HT1080 (cell line): ENCODE measurements at regions not wholly inside any gene's neighbourhood (a gene's known extent, or its start where the extent isn't known, plus 50 kb on each side); places are given as distances from the start of the nearest gene placed in this dataset.
"Not testable (repeated sequence)": the region's sequence is repeated elsewhere in the genome, so short reads cannot be mapped to it uniquely, and the experiment has no call there.

Experiments
- DNase-seq: peaks from one replicate; pipeline ENCODE4 v3.0.0-alpha.2; 2015; ENCODE audit warnings: low read depth

DNA sequence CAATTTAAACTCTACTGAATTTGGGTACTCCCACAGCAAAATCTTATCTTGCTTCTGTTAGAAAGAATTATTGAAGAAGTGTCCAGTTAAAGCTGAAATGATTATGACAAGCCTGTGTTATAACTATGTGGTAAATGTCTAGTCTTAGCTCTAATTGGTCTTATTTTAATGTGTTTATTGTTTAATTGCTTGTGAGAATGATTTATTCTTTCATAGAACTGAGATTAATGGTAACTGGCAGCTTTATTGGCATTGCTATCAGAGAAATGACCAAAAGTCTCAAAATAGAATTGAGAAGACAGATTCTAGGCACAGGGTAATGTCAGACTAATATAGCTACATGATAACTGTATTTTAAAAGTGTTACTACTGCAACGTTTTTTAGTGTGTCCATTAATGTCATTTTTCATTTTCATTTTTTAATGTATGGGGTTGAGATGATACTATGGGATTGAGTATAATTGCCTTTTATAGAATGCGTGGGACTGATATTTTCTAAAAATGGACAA lies 458.7 kb downstream of the AEBP2 start:
- no peak for DNase-seq

DNA sequence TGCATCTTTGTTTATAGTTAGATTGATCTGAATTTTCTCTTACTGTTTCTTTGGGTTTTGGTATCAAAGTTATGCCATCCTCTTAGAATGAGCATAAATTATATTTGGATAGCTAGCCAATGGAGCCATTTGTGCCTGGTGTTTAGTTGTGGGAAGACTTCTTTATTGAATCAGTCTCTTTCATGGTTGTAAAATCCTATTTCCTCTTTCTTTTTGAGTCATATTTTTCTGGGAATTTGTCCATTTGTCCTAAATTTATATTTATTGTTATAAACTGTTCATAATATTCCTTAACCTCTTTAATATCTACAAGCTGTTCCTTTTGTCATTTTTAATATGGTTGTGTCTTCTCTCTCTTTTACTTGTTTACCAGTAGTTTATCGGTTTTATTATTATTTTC lies 462.5 kb downstream of the AEBP2 start:
- no peak for DNase-seq

DNA sequence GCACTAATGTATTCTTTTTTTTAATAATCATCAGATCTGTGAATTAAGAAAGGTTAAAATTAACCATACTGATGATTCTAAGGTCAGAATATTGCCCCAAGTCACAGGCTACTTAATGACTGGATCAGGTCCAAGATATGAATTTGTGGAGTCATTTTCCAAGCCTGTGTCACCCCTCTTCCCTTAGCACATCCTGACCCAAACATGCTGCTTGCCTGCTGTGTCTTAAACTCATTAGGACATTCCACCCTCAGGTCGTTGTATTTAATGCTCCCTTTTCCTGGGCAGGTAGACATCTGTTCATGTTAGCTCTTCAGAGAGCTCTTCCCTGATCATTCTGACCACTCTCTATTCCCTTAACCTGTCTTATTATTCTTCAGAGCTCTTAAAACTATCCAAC lies 463.5 kb upstream of the PDE3A start:
- DNase-seq = no peak

DNA sequence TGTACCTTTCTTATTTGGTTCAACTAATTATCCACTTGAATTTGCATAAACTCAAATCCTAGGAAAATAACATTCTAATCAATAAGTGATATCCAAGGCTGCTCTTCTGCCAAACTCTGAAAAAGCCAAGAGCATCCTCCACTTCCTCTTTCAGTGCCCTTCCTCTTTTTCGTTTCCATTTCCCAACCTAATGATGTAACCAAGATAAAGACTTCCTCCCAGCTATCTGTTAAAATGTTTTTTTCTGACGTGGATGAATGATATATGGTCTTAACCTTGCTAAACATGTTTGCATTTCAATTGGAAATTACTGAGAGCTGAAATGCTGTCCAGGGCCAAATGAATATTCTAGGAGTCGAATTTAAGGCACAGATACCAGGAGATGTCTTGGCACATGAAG lies 459.5 kb upstream of the PDE3A start:
- DNase-seq = no peak

DNA sequence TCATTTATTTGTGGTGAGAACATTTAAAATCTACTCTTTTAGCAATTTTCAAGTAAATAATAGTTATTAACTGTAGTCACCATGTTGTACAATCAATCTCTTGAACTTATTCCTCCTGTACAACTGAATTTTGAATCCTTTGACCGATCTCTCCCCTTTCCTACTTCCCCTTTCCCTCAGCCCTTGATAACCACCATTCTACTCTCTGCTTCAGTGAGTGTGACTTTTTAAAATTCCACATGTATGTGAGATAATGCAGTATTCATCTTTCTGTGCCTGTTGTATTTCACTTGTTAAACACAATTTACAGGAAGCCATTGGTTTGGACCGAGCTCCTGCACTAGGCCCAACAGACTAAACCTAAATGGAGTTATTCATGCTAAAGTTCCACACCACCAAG lies 458.9 kb upstream of the PDE3A start:
- no peak for DNase-seq

DNA sequence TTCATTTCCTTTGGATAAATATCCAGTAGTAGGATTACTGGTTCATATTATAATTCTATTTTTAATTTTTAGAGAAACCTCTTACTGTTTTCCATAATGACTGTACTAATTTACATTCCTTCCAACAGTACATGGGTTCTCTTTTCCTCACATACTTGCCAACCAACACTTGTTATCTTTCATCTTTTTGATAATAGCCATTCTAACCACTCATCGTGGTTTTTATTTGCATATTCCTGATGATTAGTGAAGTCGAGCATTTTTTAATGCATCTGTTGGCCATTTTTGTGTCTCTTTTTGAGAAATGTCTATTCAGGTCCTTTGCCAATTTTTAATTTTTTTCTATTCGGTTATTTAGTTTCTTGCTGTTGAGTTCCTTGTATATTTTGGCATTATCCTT lies 457.7 kb upstream of the PDE3A start:
- DNase-seq = no peak

DNA sequence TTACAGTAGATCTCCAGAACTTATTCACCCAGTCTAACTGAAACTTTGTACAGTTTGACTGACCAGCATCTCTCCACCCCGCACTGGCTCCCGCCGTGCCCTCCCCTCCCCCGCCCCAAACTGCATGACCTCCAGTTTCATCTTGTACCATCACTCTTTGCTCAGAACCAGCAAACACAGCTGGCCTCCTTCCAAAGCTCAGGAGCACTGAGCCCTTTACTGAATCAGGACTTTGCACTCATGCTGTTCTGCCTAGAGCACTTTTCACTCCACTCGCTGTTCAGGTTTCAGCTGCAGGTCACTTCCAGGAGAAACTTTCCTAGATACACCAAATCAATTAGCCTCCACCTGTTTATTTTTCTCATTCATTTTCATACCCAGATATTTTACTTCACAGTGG lies 455.3 kb upstream of the PDE3A start:
- no peak for DNase-seq

DNA sequence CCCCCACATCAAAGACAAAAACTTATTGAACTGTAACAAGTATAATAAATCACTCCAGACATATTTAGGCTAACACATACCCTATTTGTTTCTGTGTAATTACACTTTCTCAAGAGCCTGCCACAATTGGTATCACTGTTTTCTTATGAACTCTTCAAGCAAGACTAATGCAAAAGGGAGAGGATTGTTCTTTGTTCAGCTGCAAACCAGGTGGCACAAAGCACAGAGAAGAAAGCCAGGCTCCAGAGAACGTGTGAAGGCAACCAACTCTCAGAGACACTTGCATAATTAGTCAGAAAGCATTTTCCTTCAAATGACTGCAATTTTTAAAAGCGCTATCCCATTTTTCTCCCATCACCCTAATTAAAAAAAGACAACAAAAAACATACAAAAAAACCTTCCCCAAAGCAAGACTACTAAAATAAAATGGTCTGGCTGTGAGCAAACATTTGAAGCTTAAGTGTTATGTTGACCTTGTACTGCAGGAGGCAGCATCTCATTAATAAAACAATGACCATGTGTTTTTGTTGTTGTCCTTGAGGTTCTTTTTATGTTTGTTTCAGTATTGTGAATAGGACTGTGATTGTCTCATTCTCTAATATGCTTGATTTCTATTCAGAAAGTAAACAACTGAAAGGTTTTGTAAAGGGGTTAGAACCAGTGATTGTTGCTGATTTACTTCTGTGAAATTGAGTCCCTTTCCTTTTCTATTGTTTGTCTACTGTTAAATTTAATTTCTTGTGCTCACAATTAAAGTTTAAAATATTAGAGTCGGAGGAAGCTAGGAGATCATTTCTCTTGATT lies 452.7 kb upstream of the PDE3A start:
- peak; percentile 12 for DNase-seq

DNA sequence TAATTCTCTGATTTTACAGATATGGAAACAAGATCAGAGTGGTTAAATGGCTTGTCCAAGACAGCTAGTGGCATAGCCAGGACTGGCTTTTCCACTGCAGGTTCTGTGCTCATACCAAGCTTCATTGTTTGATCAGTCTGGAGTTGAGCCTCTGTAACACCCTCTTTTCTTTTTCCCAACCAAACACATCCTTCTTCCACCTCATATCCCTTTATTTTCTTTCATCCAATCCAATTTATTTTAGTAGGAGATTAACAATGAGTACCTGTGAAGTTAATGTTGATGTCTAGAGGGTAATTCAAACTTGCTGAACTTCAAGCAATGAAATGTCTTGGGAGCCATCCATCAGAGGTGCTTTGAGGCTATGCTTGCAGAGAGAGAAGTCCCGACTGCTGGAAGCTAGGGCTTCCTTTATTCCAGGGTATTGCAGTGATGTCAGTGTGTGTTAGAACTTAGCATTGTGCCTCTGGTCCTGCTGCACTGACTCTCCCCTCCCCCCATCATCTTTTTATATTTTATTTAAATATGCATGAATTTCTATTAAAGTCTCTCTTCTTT lies 452.1 kb upstream of the PDE3A start:
- no peak for DNase-seq

DNA sequence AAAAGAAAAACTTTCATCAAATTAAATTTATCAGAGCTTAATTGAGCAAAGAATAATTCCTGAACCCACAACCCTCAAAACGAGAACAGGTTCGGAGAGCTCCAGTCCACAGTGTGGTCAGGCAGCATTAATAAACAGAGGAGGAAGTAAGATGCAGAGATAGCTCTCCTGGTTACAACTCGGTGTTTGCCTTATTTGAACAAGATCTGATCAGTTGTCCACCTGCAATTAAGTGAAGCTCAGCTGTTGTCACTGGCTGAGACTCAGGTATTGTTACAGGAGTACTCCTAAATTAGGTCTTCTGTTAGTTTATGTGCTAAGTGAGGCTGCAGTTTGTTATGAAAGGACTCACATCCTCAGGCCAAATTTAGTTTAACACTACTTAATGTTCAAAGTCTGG lies 451.4 kb upstream of the PDE3A start:
- DNase-seq = no peak

DNA sequence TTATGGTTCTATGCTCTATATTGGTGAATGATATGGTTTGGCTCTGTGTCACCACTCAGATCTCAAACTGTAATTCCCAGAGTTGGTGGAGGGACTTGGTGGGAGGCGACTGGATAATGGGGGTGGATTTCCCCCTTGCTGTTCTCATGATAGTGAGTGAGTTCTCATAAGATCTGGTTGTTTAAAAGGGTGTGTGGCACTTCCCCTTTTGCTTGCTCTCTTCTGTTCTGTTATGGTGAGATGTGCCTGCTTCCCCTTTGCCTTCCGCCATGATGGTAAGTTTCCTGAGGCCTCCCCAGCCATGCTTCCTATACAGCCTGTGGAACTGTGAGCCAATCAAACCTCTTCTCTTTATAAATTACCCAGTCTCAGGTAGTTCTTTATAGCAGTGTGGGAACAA lies 446.6 kb upstream of the PDE3A start:
- DNase-seq = not testable (repeated sequence)

DNA sequence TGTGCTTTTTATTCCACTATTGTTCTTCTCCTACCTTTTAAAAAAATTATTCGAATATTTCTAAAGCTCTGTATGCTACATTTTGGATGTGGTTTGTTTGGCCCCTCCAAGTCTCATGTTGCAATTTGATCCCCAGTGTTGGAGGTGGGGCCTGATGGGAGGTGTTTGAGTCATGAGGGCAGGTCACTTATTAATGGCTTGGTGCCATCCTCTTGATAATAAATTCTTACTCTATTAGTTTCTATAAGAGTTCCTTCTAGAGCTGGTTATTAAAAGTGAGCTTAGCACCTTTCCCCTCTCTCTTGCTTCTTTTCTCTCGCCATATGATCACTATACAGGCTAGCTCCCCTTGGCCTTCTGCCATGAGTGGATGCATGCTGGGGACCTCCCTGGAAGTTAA lies 445.6 kb upstream of the PDE3A start:
- no peak for DNase-seq

DNA sequence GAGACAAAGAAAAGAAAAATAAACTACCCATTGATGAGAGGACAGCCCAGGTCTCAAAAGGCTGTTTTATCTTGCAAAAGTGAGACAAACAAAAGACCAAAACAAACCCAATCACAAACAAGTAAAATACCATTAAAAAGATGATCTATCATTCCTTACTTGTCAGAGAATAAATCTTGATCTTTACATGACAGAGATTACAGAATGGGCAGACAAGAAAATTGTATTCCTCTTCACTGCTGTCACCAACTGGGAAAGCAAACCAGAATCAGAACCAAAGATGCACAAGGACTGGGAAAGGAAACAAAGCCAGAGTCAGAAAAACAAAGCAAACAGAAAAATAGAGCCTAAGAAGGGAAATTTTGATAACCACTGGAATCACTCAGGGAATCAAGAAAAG lies 444.0 kb upstream of the PDE3A start:
- DNase-seq = no peak

DNA sequence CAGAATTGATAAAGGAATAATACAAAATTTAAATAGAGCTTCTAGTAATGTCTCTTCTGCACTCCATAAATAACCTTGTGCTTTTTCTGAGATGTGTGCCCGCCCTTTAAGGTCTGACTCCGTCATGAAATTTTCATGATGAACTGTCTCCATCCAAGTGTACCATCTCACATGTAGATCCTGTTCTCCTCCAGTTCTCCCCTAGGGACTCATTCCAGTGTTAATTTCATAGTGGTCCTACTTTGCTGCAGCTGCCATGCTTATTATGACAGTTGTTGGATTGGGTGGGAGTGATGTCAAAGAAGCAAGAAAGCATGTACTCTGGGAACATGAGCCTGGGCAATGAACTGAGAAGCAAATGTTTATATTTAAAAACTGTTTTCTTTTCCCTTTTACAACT lies 442.5 kb upstream of the PDE3A start:
- no peak for DNase-seq

DNA sequence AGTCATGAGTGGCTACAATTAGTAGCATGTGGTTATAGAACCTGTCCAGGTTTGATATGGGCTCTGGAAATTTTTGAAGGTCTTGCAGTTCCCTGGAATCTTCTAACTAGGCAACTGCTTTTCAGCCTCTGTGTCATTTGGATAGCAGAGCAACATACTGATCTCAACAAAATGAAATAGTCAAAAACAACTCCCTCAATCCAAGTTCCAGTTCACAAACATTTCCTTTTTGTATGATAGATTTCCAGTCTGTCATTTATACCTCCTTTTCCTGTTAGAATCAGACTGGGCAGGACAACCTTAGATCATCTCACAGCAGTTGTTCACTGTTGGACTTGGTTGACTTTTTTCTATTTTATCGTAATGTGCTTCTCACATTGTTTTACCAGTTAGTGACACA lies 442.1 kb upstream of the PDE3A start:
- no peak for DNase-seq

DNA sequence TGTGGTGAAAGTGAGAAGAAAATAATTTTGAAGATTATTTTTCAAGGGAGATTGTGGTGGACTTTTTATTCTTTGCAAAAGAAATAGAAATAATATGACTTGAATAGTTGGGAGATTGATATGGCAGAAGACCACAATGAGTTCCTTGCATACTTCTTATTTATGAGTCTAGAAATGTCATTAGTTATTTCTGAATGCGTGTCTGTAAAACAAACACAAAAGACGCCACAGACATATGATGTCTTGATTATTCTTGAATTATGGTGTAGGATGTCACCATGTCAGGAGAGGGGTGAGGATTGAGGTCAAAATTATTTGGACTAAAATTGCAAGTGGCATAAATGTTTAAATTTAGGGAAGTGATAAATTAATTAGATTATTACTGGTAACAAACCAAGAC lies 440.7 kb upstream of the PDE3A start:
- no peak for DNase-seq

DNA sequence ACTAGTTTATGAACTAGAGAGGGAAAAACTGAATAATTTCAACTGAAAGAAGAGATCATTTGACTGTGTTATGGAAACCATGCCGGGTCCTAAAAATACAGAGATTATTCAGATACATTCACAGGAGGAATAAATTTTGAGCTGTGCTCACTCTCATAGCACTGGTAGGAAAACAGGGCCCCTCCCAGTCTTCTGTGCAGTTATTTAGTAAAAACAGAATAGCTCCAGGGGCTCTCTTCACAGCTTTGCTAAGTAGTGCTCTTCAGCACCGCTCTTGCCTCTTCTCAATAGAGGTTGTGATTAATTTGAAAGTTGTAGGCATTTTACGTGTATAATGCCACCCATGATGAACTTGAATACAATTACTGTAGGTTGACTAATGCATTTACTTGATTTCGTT lies 435.9 kb upstream of the PDE3A start:
- no peak for DNase-seq

DNA sequence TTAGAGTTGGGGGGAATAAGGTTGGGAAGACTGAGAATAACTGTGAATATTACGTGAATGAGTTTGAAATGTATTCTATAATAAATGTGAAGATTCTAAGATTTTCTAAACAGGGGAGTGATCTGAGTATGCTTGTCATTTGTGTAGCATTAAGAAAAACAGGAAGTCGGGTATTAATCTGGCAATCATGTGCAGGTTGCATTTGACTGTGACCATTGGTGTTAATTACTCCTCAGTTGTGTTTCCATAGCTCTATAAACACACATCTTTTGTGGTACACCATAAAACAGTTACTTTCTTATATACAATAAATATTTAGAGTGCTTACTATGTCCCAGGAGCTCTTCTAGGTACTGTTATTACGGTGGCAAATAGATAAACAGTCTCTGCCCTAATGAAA lies 434.4 kb upstream of the PDE3A start:
- no peak for DNase-seq

DNA sequence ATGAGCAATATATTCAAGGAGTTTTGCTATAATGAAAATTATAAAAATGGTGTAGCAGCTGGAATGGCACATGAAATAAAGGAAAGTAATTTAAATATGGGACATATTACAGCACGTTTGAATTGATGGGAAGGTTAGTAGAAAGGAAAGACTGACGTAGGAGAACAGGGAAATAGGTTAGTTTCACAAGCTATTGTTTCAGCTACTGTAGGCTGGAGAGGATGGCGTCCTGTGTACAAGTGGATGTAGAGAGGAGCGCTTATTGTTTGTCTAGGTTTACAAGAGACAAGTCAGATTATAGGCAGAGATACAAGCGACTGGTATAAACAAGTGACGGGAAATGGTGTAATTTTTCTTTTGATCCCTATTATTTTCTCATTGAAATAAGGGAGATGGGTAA lies 431.2 kb upstream of the PDE3A start:
- no peak for DNase-seq

DNA sequence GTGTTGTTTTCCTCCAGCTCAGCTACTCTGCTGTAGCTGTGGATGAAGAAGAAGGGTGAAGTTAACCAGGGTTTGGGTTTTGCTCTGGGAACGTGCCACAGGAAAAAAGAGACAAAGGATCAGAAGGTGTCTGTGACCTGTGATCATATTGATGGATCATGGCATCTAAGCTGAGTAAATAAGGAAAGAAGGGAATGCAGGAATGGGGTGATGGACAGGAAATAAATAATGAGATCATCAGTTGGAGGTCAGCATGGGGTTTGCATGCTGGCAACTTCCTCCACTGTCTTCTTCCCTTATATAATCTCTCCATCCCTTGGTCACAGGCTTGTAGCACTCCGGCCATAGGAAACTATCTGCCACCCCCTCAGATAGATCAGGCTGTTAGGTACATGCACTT lies 430.3 kb upstream of the PDE3A start:
- DNase-seq = peak; percentile 34

DNA sequence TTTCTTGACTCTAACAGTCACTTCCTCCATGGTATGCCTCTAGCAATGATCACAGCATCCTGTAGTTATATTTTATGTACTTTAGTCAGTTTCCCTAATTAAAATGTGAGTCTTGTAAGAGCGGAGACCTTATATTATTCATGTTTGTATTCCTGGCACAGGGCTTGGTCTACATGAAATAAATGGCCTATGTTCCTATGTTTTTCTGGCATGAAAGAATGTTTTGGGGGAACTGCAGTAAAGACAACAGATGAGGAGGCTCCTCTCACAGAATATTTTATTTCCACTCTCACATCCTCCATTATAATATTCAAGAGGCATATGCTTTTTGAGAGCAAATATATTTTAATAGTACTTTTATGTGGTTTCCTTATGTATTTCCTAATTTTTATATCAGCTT lies 429.8 kb upstream of the PDE3A start:
- DNase-seq = no peak

DNA sequence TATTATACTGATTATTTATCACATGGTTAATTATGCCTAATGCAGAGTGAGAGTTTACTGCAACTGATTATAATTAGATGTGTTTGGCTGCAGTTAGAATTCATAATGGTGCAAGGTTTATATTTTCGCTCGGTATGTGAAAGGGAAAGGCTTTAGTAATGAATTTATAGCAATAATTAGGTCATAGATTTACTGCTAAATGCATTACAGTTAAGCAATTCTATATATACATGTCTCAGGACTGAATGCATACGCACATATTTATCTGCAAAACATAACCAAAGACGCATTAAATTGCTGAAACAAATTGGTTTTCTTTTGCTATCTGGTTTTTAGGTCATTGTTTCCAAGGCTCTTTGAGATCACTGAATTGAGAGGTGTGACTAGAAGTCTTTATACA lies 428.1 kb upstream of the PDE3A start:
- no peak for DNase-seq

DNA sequence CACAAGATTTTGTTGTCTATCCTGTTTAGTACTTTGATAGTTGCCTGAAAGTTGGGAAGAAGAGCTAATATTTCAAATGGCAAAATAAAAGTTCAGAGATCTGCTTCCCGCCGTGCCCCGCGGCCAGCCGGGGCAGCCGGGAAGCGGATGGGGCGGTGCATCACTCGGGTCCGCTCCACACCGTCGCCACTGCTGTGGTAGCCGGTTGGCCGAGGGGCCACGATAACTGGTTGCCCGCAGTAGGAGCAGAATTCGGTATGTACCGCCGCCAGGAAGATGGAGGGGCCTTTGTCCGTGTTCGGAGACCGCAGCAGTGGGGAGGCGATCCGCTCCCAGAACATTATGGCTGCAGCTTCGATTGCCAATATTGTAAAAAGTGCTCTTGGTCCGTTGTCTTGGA lies 427.2 kb upstream of the PDE3A start:
- DNase-seq = no peak
